Fibroblast of lung (primary cell): ENCODE measurements at regions not wholly inside any gene's neighbourhood (a gene's known extent, or its start where the extent isn't known, plus 50 kb on each side); places are given as distances from the start of the nearest gene placed in this dataset.

ENCODE experiments used
- EZH2 ChIP-seq: IDR thresholded peaks from 2 replicates; pipeline ENCODE4 v1.5.1; 2012; ENCODE audit warnings: low read length, control low read depth, mild to moderate bottlenecking; ENCODE audit errors: missing control alignments
- TF ChIP-seq, protein P1 (sequence below), 2 donors: IDR thresholded peaks in 1 of 2; conservative IDR thresholded peaks in 1 of 2; 1 replicate in 1 of 2; 2 replicates in 1 of 2; pipeline ENCODE4 v1.5.1; 2011 to 2012; ENCODE audit warnings: low read length in 2 of 2, control low read depth in 1 of 2, inconsistent platforms in 1 of 2, low read depth in 1 of 2, mild to moderate bottlenecking in 1 of 2

DNA sequence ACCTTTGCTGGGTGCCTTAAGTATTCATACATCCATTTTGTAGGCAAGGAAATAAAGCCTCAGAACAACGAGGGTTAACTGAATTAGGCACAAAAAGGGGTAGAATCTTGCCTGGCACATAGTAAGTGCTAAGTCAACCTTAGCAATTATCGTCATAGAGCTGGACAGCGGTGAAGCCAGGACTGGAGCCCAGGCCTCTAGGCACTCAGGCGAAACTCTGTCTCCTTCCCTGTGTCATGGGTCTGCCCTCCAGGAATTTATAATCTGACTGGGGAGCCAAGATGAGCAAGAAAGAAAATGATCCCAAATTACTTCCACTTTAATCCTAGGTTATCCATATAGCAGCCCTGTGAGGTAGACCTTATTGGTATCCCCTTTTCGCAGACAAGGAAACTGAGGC lies 61.4 kb downstream of the KATNIP start:
- TF ChIP-seq, protein P1, sequence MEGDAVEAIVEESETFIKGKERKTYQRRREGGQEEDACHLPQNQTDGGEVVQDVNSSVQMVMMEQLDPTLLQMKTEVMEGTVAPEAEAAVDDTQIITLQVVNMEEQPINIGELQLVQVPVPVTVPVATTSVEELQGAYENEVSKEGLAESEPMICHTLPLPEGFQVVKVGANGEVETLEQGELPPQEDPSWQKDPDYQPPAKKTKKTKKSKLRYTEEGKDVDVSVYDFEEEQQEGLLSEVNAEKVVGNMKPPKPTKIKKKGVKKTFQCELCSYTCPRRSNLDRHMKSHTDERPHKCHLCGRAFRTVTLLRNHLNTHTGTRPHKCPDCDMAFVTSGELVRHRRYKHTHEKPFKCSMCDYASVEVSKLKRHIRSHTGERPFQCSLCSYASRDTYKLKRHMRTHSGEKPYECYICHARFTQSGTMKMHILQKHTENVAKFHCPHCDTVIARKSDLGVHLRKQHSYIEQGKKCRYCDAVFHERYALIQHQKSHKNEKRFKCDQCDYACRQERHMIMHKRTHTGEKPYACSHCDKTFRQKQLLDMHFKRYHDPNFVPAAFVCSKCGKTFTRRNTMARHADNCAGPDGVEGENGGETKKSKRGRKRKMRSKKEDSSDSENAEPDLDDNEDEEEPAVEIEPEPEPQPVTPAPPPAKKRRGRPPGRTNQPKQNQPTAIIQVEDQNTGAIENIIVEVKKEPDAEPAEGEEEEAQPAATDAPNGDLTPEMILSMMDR (conservative IDR thresholded peaks at IDR 0.05 in 1 of 2, IDR thresholded peaks at IDR 0.05 in 1 of 2; ENCODE audit: low read depth in 1 of 2, low read length in 2 of 2), result no peak
- no peak for TF ChIP-seq EZH2
